ENCODE measurements at regions not wholly inside any gene's neighbourhood (a gene's known extent, or its start where the extent isn't known, plus 50 kb on each side); places are given as distances from the start of the nearest gene placed in this dataset.

DNA sequence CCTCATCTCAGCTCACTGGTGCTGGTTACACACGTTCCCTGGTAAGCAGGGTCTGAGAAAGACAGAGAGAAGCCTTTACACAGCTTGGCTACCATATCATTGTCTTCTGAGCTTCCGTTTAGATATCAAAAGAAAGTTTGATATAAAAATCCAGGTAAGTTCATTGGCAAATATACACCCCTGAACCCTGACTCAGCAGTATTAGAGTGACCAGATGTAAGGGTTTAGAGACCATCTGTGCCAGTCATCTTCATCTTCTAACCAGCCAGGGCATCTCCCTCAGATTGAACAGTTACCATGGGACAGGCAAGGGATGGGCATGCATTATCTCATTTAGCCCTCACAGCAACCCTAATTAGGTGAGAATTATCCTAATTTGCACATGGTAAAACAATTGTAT, 232.1 kb downstream of the MED10 start:
- TF ChIP-seq CTCF (IDR thresholded peaks at IDR 0.05) (no peak), EZH2 (IDR thresholded peaks at IDR 0.05) (no peak)

All from neural progenitor cell (in vitro differentiated cells).